Adrenal gland (tissue), 9 donors: ENCODE measurements at regions not wholly inside any gene's neighbourhood (a gene's known extent, or its start where the extent isn't known, plus 50 kb on each side); places are given as distances from the start of the nearest gene placed in this dataset.
A peak's percentile ranks its signal among the peaks of the same experiment; 100 is the strongest.

Experiments
- DNase-seq, 7 donors: peaks; one replicate each; pipeline ENCODE4 v3.0.0-alpha.2; 2019 to 2020
- H3K27ac ChIP-seq, 5 donors: fragments of 200-600 bp; sonication (generic) in 4 of 5; 1 replicate in 3 of 5; 2 replicates in 2 of 5; pipeline versions ENCODE4 v1.5.1 to v1.8.0; 2016 to 2020; ENCODE audit warnings: mild to moderate bottlenecking in 1 of 5
- H3K27me3 ChIP-seq: fragments of 200-600 bp; 2 replicates; pipeline ENCODE4 v1.8.0; 2021
- H3K36me3 ChIP-seq, 2 donors: fragments of 200-600 bp; replicated peaks in 1 of 2; 1 replicate in 1 of 2; 2 replicates in 1 of 2; pipeline versions ENCODE4 v1.5.1 to v1.8.0; 2018 to 2022
- H3K4me1 ChIP-seq, 2 donors: fragments of 200-600 bp; replicated peaks in 1 of 2; 1 replicate in 1 of 2; 2 replicates in 1 of 2; pipeline versions ENCODE4 v1.5.1 to v1.8.0; 2018 to 2021
- H3K4me3 ChIP-seq, 4 donors: fragments of 200-600 bp; sonication (generic) in 3 of 4; one replicate each; pipeline ENCODE4 v1.5.1; 2016 to 2018
- H3K9me3 ChIP-seq, 3 donors: fragments of 200-600 bp; sonication (generic) in 1 of 3; replicated peaks in 1 of 3; 1 replicate in 2 of 3; 2 replicates in 1 of 3; pipeline versions ENCODE4 v1.5.1 to v1.8.0; 2016 to 2021
- CTCF ChIP-seq, 6 experiments: fragments of 450-650 bp in 4 of 6; fragments of 200-600 bp in 2 of 6; sonication (generic) in 1 of 6; IDR thresholded peaks; 1 replicate in 5 of 6; 2 replicates in 1 of 6; pipeline versions ENCODE4 v1.5.1 to v1.8.0; 2016 to 2021; ENCODE audit warnings: antibody characterized with exemption in 6 of 6, mild to moderate bottlenecking in 2 of 6, moderate library complexity in 1 of 6
- POLR2A ChIP-seq, 2 donors: fragments of 450-650 bp; IDR thresholded peaks; one replicate each; pipeline ENCODE4 v1.6.1; 2017; ENCODE audit warnings: antibody characterized with exemption in 2 of 2, mild to moderate bottlenecking in 2 of 2, moderate library complexity in 1 of 2
- WGBS, 4 donors: extraction: QIAGEN DNeasy Blood & Tissue Kit in 2 of 4; methylation state at CpG; one replicate each; pipeline versions ENCODE4 v1.1.5 to v1.1.7; 2013 to 2017; 5-methylcytosine and 5-hydroxymethylcytosine counted together
- intact Hi-C, 2 donors: fragments of 100-400 bp; cut with DNase I; formaldehyde crosslinking; loops; one replicate each; pipeline versions ENCODE4 v1.14.1 to v1.15.0; 2022 to 2023
- donor health status: healthy with polysubstance abuse.
- donor health status: Bipolar disorder and iron deficiency.
- donor health status: DM: yes; HTN: yes; CAD: no.
- donor health status: DM: no; HTN: no; CAD: no.
- donor health status: DM: no; HTN: no; CAD: no.

GRCh38 chr21:43278359-43278758, 109.6 kb downstream of the CRYAA start:
- intact Hi-C loops: no loop called here
- Histone ChIP-seq H3K27me3 (no peaks in the 10 kb centered on the region), H3K27ac (no peak overlapping the region), H3K4me1 (no peaks in the 10 kb centered on the region), H3K36me3 (no peaks in the 10 kb centered on the region), H3K4me3 (no peak overlapping the region), H3K9me3 (no peaks in the 10 kb centered on the region)
- TF ChIP-seq POLR2A (IDR thresholded peaks at IDR 0.05) (no peak), CTCF (IDR thresholded peaks at IDR 0.05) (no peak)
- DNase-seq: no peak
- 60 to 77% (median 63%) methylated on average over 2 to 12 of the region's 12 CpGs for WGBS, 4 donors

GRCh38 chr21:43277481-43278351, 108.9 kb downstream of the CRYAA start:
- H3K36me3 ChIP-seq: no peaks in the 10 kb centered on the region
- WGBS, 4 donors: 61 to 65% (median 63%) methylated on average over 13 to 30 of the region's 30 CpGs
- DNase-seq: peak in 1 of 7 donors; percentile 81
- TF ChIP-seq CTCF (IDR thresholded peaks at IDR 0.05) (no peak), POLR2A (IDR thresholded peaks at IDR 0.05) (no peak)
- intact Hi-C loops: no loop called here
- no peaks in the 10 kb centered on the region for H3K9me3 ChIP-seq
- no peaks in the 10 kb centered on the region for H3K27me3 ChIP-seq
- H3K4me1 ChIP-seq: no peaks in the 10 kb centered on the region
- H3K27ac ChIP-seq: peak overlapping the region in 1 of 5 donors; percentile 38
- H3K4me3 ChIP-seq: no peak overlapping the region

GRCh38 chr21:43276811-43277210, 108.0 kb downstream of the CRYAA start:
- no peaks in the 10 kb centered on the region for H3K9me3 ChIP-seq
- H3K27ac ChIP-seq: no peak overlapping the region
- TF ChIP-seq POLR2A (IDR thresholded peaks at IDR 0.05): no peak
- TF ChIP-seq CTCF (IDR thresholded peaks at IDR 0.05): no peak
- intact Hi-C loops: no loop called here
- H3K4me1 ChIP-seq: no peaks in the 10 kb centered on the region
- no peaks in the 10 kb centered on the region for H3K36me3 ChIP-seq
- no peak overlapping the region for H3K4me3 ChIP-seq
- no peak for DNase-seq
- H3K27me3 ChIP-seq: no peaks in the 10 kb centered on the region
- WGBS, 4 donors: 78 to 86% (median 80%) methylated on average over 13 to 16 of the region's 16 CpGs

- intact Hi-C loops: no loop called here
- WGBS, 4 donors: 0 to 55% (median 39%) methylated on average over 2 to 6 of the region's 6 CpGs
- no peak for TF ChIP-seq POLR2A (IDR thresholded peaks at IDR 0.05)
- no peak for TF ChIP-seq CTCF (IDR thresholded peaks at IDR 0.05)
- H3K4me3 ChIP-seq: no peak overlapping the region
- H3K27ac ChIP-seq: no peak overlapping the region
- H3K9me3 ChIP-seq: no peaks in the 10 kb centered on the region
- H3K27me3 ChIP-seq: no peaks in the 10 kb centered on the region
- DNase-seq: no peak
- no peaks in the 10 kb centered on the region for H3K4me1 ChIP-seq
- no peaks in the 10 kb centered on the region for H3K36me3 ChIP-seq
Measured at GRCh38 chr21:43275421-43276211, 106.8 kb downstream of the CRYAA start.
